ENCODE measurements at regions not wholly inside any gene's neighbourhood (a gene's known extent, or its start where the extent isn't known, plus 50 kb on each side); places are given as distances from the start of the nearest gene placed in this dataset.

DNA sequence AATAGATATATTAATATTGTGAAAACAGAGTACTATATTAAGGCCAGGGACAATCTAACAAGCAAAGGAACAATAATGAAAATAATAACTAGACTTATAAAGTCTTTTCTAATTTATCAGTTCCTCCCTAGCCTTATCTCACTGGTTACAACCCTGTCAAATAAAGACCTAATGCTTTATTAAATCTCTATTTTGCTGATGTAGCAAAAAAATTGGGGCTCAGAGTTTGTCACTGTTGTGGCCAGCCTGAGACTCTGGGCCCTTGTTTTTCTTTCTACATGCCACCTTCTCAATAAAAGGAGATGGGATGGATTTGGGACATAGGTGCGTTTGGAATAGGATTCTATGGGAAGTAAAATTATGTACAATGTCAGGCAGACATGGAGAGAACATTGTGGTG lies 937.0 kb downstream of the IGSF11 start:
- no peak for TF ChIP-seq POLR2A (IDR thresholded peaks at IDR 0.05)
- TF ChIP-seq, protein P1, sequence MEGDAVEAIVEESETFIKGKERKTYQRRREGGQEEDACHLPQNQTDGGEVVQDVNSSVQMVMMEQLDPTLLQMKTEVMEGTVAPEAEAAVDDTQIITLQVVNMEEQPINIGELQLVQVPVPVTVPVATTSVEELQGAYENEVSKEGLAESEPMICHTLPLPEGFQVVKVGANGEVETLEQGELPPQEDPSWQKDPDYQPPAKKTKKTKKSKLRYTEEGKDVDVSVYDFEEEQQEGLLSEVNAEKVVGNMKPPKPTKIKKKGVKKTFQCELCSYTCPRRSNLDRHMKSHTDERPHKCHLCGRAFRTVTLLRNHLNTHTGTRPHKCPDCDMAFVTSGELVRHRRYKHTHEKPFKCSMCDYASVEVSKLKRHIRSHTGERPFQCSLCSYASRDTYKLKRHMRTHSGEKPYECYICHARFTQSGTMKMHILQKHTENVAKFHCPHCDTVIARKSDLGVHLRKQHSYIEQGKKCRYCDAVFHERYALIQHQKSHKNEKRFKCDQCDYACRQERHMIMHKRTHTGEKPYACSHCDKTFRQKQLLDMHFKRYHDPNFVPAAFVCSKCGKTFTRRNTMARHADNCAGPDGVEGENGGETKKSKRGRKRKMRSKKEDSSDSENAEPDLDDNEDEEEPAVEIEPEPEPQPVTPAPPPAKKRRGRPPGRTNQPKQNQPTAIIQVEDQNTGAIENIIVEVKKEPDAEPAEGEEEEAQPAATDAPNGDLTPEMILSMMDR (IDR thresholded peaks at IDR 0.05), result no peak

All from right lobe of liver (tissue), 4 donors.